Neural cell (in vitro differentiated cells): ENCODE measurements at regions not wholly inside any gene's neighbourhood (a gene's known extent, or its start where the extent isn't known, plus 50 kb on each side); places are given as distances from the start of the nearest gene placed in this dataset.

ENCODE experiments used
- CTCF ChIP-seq: fragments of 450-650 bp; IDR thresholded peaks from 2 replicates; pipeline ENCODE4 v1.5.1; 2014; ENCODE audit warnings: antibody characterized with exemption, mild to moderate bottlenecking, moderate library complexity; ENCODE audit not compliant: poor library complexity, severe bottlenecking
- EP300 ChIP-seq: fragments of 450-650 bp; conservative IDR thresholded peaks from 2 replicates; pipeline ENCODE4 v1.6.1; 2014; ENCODE audit warnings: antibody characterized with exemption, mild to moderate bottlenecking, moderate library complexity; ENCODE audit not compliant: poor library complexity, severe bottlenecking
- EZH2 ChIP-seq: fragments of 200-600, 300-800 bp; shearing (Covaris generic), sonication (generic); IDR thresholded peaks from 2 replicates; pipeline ENCODE4 v1.6.1; 2014; ENCODE audit warnings: antibody characterized with exemption, low read length, borderline replicate concordance, mild to moderate bottlenecking; ENCODE audit not compliant: insufficient read depth, poor library complexity, severe bottlenecking
- MXI1 ChIP-seq: fragments of 450-650 bp; conservative IDR thresholded peaks from 2 replicates; pipeline ENCODE4 v1.6.1; 2014; ENCODE audit warnings: antibody characterized with exemption, mild to moderate bottlenecking; ENCODE audit not compliant: poor library complexity, severe bottlenecking
- REST ChIP-seq: IDR thresholded peaks from 2 replicates; pipeline ENCODE4 v1.6.1; 2012; ENCODE audit warnings: borderline replicate concordance

- TF ChIP-seq REST (no peak), CTCF (no peak), EZH2 (no peak), MXI1 (no peak), EP300 (no peak)
These were observed 348.9 kb upstream of the ISL1 start for GRCh38 chr5:51034222-51034901.
